Neural progenitor cell (in vitro differentiated cells): ENCODE measurements at regions not wholly inside any gene's neighbourhood (a gene's known extent, or its start where the extent isn't known, plus 50 kb on each side); places are given as distances from the start of the nearest gene placed in this dataset.

ENCODE experiments used
- DNase-seq: peaks from one replicate; pipeline ENCODE4 v3.0.0-alpha.2; 2016; ENCODE audit warnings: low spot score
- H2AFZ ChIP-seq: fragments of 200-600 bp; sonication (generic); replicated peaks from 2 replicates; pipeline ENCODE4 v1.6.1; 2016; ENCODE audit warnings: antibody characterized with exemption
- H3F3A ChIP-seq: fragments of 200-600 bp; sonication (generic); 2 replicates; pipeline ENCODE4 v1.6.1; 2016; ENCODE audit warnings: antibody characterized with exemption, low read depth
- H3K27ac ChIP-seq: fragments of 200-600 bp; sonication (generic); 2 replicates; pipeline ENCODE4 v1.5.1; 2016; ENCODE audit warnings: mild to moderate bottlenecking
- H3K27me3 ChIP-seq: fragments of 200-600 bp; sonication (generic); 2 replicates; pipeline ENCODE4 v1.6.1; 2016; ENCODE audit warnings: mild to moderate bottlenecking, moderate library complexity
- H3K36me3 ChIP-seq: fragments of 200-600 bp; sonication (generic); 2 replicates; pipeline ENCODE4 v1.5.1; 2016
- H3K4me1 ChIP-seq: fragments of 200-600 bp; sonication (generic); 2 replicates; pipeline ENCODE4 v1.6.1; 2016; ENCODE audit warnings: mixed run types
- H3K4me2 ChIP-seq: fragments of 200-600 bp; sonication (generic); 2 replicates; pipeline ENCODE4 v1.6.1; 2016
- H3K4me3 ChIP-seq: fragments of 200-600 bp; sonication (generic); 2 replicates; pipeline ENCODE4 v1.5.1; 2016
- H3K79me2 ChIP-seq: fragments of 200-600 bp; sonication (generic); 2 replicates; pipeline ENCODE4 v1.6.1; 2016; ENCODE audit warnings: low read depth
- H3K9ac ChIP-seq: fragments of 200-600 bp; sonication (generic); 2 replicates; pipeline ENCODE4 v1.6.1; 2016
- H3K9me3 ChIP-seq: fragments of 200-600 bp; sonication (generic); 2 replicates; pipeline ENCODE4 v1.5.1; 2016; ENCODE audit warnings: low read depth
- H4K20me1 ChIP-seq: fragments of 200-600 bp; sonication (generic); 2 replicates; pipeline ENCODE4 v1.6.1; 2016; ENCODE audit warnings: low read depth
- H3K27ac Mint-ChIP-seq: 3 replicates; pipeline ENCODE4 v1.8.0; 2021; ENCODE audit warnings: mixed read lengths
- H3K27me3 Mint-ChIP-seq: 2 replicates; pipeline ENCODE4 v1.8.0; 2022; ENCODE audit warnings: low read depth, mild to moderate bottlenecking, inconsistent platforms, moderate library complexity, mixed read lengths; ENCODE audit not compliant: insufficient read depth
- H3K36me3 Mint-ChIP-seq: 3 replicates; pipeline ENCODE4 v1.8.0; 2021; ENCODE audit warnings: mixed read lengths
- H3K4me1 Mint-ChIP-seq: 3 replicates; pipeline ENCODE4 v1.8.0; 2021; ENCODE audit warnings: mixed read lengths
- H3K4me3 Mint-ChIP-seq: 3 replicates; pipeline ENCODE4 v1.8.0; 2021; ENCODE audit warnings: mild to moderate bottlenecking, moderate library complexity, mixed read lengths
- H3K9me3 Mint-ChIP-seq: 3 replicates; pipeline ENCODE4 v1.8.0; 2020; ENCODE audit warnings: mixed read lengths
- EZH2 ChIP-seq: fragments of 200-600 bp; sonication (generic); IDR thresholded peaks from 2 replicates; pipeline ENCODE4 v1.6.1; 2017; ENCODE audit warnings: antibody characterized with exemption, mild to moderate bottlenecking, moderate library complexity
- EZH2phosphoT487 ChIP-seq: fragments of 200-600 bp; sonication (generic); IDR thresholded peaks from 2 replicates; pipeline ENCODE4 v1.6.1; 2017; ENCODE audit warnings: antibody characterized with exemption
- TF ChIP-seq, protein P1 (sequence below): fragments of 200-600 bp; sonication (generic); IDR thresholded peaks from 2 replicates; pipeline ENCODE4 v1.5.1; 2017; ENCODE audit warnings: antibody characterized with exemption, mild to moderate bottlenecking

DNA sequence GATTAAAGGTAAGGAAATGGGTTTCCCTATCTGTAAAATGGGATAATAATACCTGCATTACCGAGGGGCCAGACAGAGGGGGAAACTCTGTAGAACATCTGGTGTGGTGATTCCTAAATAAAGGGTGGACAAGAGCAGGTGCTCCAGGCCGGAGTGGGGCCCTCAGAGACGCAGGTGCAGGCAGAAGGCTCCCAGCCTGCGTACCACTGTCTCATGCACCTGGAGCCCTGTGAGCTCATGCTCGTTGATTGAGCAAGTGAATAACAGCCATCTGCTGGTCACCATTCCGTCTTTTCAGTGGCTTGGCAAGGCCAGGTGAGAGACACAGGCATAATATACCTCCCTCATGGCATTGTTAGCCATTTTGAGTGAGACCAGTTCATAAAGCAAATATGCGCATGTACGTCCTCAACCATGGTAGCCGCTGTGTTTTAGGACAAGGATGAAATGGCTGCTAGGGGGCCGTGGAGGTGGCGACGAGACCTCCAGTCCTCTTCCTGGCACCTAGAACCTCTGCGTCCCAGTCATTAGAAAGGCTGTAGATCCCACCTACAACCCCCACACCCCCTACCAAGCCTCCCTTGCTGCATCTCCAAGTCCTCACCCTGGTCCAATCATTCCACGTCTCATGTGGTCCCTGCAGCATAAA, 198.0 kb upstream of the MVB12B start:
- Mint-ChIP-seq H3K4me1 (no peaks in the 10 kb centered on the region), H3K9me3 (peaks cover 5% of the 10 kb centered on the region), H3K27ac (no peak overlapping the region), H3K27me3 (peaks cover 20% of the 10 kb centered on the region), H3K4me3 (no peak overlapping the region), H3K36me3 (no peaks in the 10 kb centered on the region)
- H3K27ac ChIP-seq, result no peak overlapping the region
- H3K4me3 ChIP-seq, result no peak overlapping the region
- H3F3A ChIP-seq, result no peaks in the 10 kb centered on the region
- H3K9me3 ChIP-seq, result peaks cover 5% of the 10 kb centered on the region
- TF ChIP-seq, protein P1, sequence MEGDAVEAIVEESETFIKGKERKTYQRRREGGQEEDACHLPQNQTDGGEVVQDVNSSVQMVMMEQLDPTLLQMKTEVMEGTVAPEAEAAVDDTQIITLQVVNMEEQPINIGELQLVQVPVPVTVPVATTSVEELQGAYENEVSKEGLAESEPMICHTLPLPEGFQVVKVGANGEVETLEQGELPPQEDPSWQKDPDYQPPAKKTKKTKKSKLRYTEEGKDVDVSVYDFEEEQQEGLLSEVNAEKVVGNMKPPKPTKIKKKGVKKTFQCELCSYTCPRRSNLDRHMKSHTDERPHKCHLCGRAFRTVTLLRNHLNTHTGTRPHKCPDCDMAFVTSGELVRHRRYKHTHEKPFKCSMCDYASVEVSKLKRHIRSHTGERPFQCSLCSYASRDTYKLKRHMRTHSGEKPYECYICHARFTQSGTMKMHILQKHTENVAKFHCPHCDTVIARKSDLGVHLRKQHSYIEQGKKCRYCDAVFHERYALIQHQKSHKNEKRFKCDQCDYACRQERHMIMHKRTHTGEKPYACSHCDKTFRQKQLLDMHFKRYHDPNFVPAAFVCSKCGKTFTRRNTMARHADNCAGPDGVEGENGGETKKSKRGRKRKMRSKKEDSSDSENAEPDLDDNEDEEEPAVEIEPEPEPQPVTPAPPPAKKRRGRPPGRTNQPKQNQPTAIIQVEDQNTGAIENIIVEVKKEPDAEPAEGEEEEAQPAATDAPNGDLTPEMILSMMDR, result no peak
- TF ChIP-seq EZH2 (no peak), EZH2phosphoT487 (no peak)
- no peak overlapping the region for H3K9ac ChIP-seq
- H2AFZ ChIP-seq, result no peak overlapping the region
- no peaks in the 10 kb centered on the region for H3K36me3 ChIP-seq
- H4K20me1 ChIP-seq, result no peaks in the 10 kb centered on the region
- no peaks in the 10 kb centered on the region for H3K4me1 ChIP-seq
- H3K79me2 ChIP-seq, result no peaks in the 10 kb centered on the region
- no peak overlapping the region for H3K4me2 ChIP-seq
- H3K27me3 ChIP-seq, result no peaks in the 10 kb centered on the region
- DNase-seq, result no peak

DNA sequence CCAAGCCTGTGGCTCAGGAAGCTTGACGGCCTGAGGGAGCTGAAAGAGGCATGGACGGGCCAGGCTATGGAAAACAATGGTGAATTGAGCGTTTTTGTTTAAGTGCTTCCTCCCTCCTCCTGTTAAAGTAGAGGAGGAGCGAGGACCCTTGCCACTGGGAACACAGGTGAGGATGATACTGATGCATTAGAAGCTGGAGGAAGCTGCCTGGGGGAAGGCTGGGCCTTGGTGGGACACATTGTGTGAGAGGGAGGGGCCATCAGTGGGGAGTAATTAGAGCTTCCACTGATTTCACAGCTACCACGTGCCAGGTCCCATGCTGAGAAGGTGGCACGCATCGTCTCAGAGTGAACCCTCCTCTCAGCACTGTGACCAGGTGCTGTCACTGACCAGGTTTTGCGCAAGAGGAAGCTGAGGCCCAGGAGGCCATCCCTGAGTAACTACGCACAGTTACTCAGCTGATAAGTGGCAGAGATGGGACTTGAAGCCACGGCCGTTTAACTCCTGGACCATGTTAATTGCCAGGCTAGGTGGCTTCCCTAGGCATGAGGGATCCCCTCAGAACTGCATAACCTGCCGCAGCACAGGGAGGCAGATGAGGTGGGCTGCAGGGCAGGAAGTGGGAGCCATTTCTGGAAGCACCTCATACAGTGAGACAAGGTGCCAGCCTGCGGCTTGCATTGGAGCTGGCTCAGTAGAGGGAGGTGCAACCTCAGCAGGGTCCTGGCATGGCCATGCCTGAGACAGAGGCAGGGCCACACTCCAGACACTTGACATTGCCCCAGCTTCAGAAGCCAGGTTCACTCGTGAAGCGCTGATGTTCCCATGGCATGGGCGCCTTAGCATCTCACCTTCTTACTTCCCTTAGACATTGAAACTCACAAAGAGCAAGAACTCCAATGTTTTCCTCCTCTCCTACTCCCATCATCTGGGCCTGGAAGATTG, 195.3 kb upstream of the MVB12B start:
- TF ChIP-seq EZH2phosphoT487 (no peak), EZH2 (no peak)
- TF ChIP-seq, protein P1, result no peak
- H3F3A ChIP-seq, result no peaks in the 10 kb centered on the region
- Mint-ChIP-seq H3K4me1 (no peaks in the 10 kb centered on the region), H3K27me3 (peaks cover 17% of the 10 kb centered on the region), H3K9me3 (peaks cover 5% of the 10 kb centered on the region), H3K4me3 (no peak overlapping the region), H3K36me3 (no peaks in the 10 kb centered on the region), H3K27ac (no peak overlapping the region)
- no peaks in the 10 kb centered on the region for H3K79me2 ChIP-seq
- no peak overlapping the region for H3K4me3 ChIP-seq
- H3K4me2 ChIP-seq, result no peak overlapping the region
- H3K4me1 ChIP-seq, result no peaks in the 10 kb centered on the region
- H4K20me1 ChIP-seq, result no peaks in the 10 kb centered on the region
- H3K36me3 ChIP-seq, result no peaks in the 10 kb centered on the region
- H3K9me3 ChIP-seq, result peaks cover 5% of the 10 kb centered on the region
- no peaks in the 10 kb centered on the region for H3K27me3 ChIP-seq
- H2AFZ ChIP-seq, result no peak overlapping the region
- DNase-seq, result no peak
- H3K27ac ChIP-seq, result no peak overlapping the region
- no peak overlapping the region for H3K9ac ChIP-seq

DNA sequence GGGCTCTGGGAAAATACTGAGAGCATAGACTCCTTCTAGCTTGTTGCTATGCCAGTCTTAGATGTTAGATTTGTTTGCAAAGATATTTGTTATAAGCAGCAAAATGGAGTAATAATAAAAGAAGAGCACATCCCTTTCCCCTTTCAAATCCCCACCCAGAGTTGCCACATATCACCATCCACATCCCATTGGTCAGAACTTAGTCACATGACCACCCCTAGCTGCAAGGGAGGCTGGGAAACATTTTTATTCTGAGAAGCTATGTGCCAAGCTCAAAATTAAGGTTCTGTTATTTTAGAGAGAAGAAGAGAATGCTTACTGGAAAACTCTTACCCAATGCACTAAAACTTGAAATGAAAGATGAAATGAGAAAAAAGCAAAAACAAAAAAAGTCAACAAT, 193.9 kb upstream of the MVB12B start:
- Histone ChIP-seq H3K4me1 (no peaks in the 10 kb centered on the region), H3K27me3 (no peaks in the 10 kb centered on the region), H2AFZ (no peak overlapping the region), H3K79me2 (no peaks in the 10 kb centered on the region), H3F3A (no peaks in the 10 kb centered on the region), H4K20me1 (no peaks in the 10 kb centered on the region), H3K36me3 (no peaks in the 10 kb centered on the region), H3K9me3 (peaks cover 7% of the 10 kb centered on the region), H3K4me3 (no peak overlapping the region), H3K27ac (no peak overlapping the region), H3K9ac (no peak overlapping the region), H3K4me2 (no peak overlapping the region)
- TF ChIP-seq EZH2 (no peak), EZH2phosphoT487 (no peak)
- TF ChIP-seq, protein P1, result no peak
- H3K9me3 Mint-ChIP-seq, result peaks cover 8% of the 10 kb centered on the region
- peaks cover 17% of the 10 kb centered on the region for H3K27me3 Mint-ChIP-seq
- no peak overlapping the region for H3K4me3 Mint-ChIP-seq
- H3K4me1 Mint-ChIP-seq, result no peaks in the 10 kb centered on the region
- H3K27ac Mint-ChIP-seq, result no peak overlapping the region
- H3K36me3 Mint-ChIP-seq, result no peaks in the 10 kb centered on the region
- DNase-seq, result no peak
